AG08396 (cell line): ENCODE measurements at regions not wholly inside any gene's neighbourhood (a gene's known extent, or its start where the extent isn't known, plus 50 kb on each side); places are given as distances from the start of the nearest gene placed in this dataset.
"Not testable (repeated sequence)": the region's sequence is repeated elsewhere in the genome, so short reads cannot be mapped to it uniquely, and the experiment has no call there.

Source experiments
- DNase-seq: peaks from one replicate; pipeline ENCODE4 v3.0.0; 2012; ENCODE audit warnings: low spot score, mixed read lengths

GRCh38 chr16:51851111-51851510 lies 695.8 kb downstream of the TOX3 start:
- DNase-seq = no peak

- DNase-seq = no peak
Measured at GRCh38 chr16:51849715-51850114, 697.2 kb downstream of the TOX3 start.

GRCh38 chr16:51845586-51846305 lies 694.7 kb upstream of the SALL1 start:
- DNase-seq = no peak

GRCh38 chr16:51839727-51840462 lies 688.8 kb upstream of the SALL1 start:
- DNase-seq = peak; percentile 11

- DNase-seq = no peak
Measured at GRCh38 chr16:51834794-51835193, 683.7 kb upstream of the SALL1 start.

- peak; percentile 20 for DNase-seq
Measured at GRCh38 chr16:51834133-51834532, 683.1 kb upstream of the SALL1 start.

- no peak for DNase-seq
Measured at GRCh38 chr16:51831595-51832367, 680.7 kb upstream of the SALL1 start.

- not testable (repeated sequence) for DNase-seq
Measured at GRCh38 chr16:51831034-51831433, 680.0 kb upstream of the SALL1 start.

GRCh38 chr16:51825779-51826178 lies 674.7 kb upstream of the SALL1 start:
- no peak for DNase-seq

GRCh38 chr16:51822471-51822870 lies 671.4 kb upstream of the SALL1 start:
- no peak for DNase-seq

GRCh38 chr16:51821527-51821926 lies 670.5 kb upstream of the SALL1 start:
- no peak for DNase-seq

- no peak for DNase-seq
Measured at GRCh38 chr16:51820176-51820575, 669.1 kb upstream of the SALL1 start.

- peak; percentile 26 for DNase-seq
Measured at GRCh38 chr16:51818342-51818944, 667.4 kb upstream of the SALL1 start.

GRCh38 chr16:51816929-51817328 lies 665.9 kb upstream of the SALL1 start:
- peak; percentile 41 for DNase-seq

GRCh38 chr16:51815523-51815922 lies 664.5 kb upstream of the SALL1 start:
- DNase-seq = no peak

- no peak for DNase-seq
Measured at GRCh38 chr16:51814617-51815016, 663.5 kb upstream of the SALL1 start.

- DNase-seq = no peak
Measured at GRCh38 chr16:51813609-51814008, 662.5 kb upstream of the SALL1 start.

GRCh38 chr16:51812945-51813344 lies 661.9 kb upstream of the SALL1 start:
- DNase-seq = no peak

- no peak for DNase-seq
Measured at GRCh38 chr16:51807551-51807950, 656.5 kb upstream of the SALL1 start.

GRCh38 chr16:51801635-51802034 lies 650.6 kb upstream of the SALL1 start:
- DNase-seq = no peak

- DNase-seq = no peak
Measured at GRCh38 chr16:51797669-51798259, 646.7 kb upstream of the SALL1 start.

- no peak for DNase-seq
Measured at GRCh38 chr16:51779240-51779639, 628.2 kb upstream of the SALL1 start.
